GM12873 (cell line): ENCODE measurements at regions not wholly inside any gene's neighbourhood (a gene's known extent, or its start where the extent isn't known, plus 50 kb on each side); places are given as distances from the start of the nearest gene placed in this dataset.

Source experiments
- TF ChIP-seq, protein P1 (sequence below): IDR thresholded peaks from 2 replicates; pipeline ENCODE4 v1.5.1; 2012; ENCODE audit warnings: low read depth, mild to moderate bottlenecking, moderate library complexity, low read length, control low read depth; ENCODE audit not compliant: insufficient read depth; ENCODE audit errors: missing control alignments

DNA sequence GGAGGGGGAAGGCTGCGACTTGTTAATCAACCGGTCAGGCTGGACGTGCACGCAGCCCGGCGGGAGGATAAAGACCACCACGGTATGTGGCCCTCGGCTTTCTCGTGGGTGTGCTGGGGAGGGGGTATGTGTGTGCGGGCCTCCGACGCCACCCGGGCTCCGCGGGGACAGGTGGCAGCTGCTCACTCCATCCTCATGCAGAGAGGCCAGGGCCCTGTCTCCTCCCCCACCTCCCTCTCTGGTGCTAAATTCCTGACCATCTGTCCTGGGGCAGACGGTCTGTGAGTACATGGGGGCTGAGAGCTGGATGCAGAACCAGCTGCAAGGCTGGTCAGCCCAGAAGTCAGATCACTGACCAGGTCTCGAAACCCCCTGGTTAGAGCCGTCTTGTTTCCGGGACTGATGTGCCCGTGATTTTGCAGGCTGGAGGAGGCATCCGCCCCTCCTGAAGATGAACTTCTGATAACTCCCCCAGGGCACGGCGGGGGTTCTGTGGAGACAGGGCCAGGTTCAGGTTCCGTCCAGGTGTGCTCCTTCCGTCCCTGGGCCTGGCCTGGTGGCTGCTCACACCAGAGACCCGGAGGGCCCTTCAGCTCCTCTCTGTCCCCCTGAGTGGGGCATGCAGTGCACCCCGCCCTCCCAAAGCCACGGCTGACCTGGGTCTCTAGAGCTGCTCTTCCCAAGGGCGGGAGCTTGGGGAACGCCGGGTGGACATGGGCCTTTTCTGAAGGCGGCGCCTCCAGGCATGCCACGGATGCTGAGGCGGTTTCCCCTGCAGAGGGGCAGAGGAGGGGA lies 1119.7 kb downstream of the BRD1 start:
- TF ChIP-seq, protein P1, sequence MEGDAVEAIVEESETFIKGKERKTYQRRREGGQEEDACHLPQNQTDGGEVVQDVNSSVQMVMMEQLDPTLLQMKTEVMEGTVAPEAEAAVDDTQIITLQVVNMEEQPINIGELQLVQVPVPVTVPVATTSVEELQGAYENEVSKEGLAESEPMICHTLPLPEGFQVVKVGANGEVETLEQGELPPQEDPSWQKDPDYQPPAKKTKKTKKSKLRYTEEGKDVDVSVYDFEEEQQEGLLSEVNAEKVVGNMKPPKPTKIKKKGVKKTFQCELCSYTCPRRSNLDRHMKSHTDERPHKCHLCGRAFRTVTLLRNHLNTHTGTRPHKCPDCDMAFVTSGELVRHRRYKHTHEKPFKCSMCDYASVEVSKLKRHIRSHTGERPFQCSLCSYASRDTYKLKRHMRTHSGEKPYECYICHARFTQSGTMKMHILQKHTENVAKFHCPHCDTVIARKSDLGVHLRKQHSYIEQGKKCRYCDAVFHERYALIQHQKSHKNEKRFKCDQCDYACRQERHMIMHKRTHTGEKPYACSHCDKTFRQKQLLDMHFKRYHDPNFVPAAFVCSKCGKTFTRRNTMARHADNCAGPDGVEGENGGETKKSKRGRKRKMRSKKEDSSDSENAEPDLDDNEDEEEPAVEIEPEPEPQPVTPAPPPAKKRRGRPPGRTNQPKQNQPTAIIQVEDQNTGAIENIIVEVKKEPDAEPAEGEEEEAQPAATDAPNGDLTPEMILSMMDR, result no peak

DNA sequence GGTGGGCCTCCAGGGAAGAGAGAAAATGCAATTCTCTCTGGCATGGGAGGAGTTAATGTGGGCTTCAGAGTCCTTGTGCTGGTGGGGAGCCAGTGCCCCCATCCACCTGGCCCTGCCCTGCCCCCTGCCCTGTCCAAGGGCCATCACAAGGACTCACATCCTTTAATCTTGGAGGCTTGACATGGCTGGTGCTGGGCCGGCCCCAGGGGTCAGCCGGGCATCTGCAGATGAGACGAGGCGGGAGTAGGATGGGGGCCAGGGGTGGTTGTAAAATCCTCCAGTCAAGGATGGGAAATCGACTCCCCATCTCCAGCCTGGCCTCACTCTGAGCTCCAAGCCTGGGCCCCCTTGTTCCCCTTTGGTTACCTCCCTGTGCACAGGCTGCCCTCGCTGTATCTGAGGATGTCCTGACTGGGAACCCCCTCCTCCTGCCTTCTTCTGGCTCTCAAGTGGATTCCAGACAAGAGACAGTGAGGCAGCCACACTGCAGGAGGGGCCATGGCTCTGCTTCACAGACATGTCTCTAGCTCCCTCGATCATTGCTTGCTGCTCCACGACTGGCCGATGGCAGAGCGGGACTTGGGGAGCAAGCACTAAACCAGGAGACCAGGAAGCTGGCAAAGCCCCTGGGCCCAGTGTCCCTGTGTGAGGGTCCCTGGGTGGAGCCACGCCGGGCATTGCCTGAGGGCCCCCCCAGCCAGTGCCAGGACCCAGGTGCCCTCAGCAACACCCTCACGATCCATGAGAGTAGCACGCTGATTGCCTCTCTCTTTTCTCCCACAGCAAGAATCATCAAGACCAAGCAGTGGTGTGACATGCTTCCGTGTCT lies 1120.5 kb downstream of the BRD1 start:
- TF ChIP-seq, protein P1, result no peak

DNA sequence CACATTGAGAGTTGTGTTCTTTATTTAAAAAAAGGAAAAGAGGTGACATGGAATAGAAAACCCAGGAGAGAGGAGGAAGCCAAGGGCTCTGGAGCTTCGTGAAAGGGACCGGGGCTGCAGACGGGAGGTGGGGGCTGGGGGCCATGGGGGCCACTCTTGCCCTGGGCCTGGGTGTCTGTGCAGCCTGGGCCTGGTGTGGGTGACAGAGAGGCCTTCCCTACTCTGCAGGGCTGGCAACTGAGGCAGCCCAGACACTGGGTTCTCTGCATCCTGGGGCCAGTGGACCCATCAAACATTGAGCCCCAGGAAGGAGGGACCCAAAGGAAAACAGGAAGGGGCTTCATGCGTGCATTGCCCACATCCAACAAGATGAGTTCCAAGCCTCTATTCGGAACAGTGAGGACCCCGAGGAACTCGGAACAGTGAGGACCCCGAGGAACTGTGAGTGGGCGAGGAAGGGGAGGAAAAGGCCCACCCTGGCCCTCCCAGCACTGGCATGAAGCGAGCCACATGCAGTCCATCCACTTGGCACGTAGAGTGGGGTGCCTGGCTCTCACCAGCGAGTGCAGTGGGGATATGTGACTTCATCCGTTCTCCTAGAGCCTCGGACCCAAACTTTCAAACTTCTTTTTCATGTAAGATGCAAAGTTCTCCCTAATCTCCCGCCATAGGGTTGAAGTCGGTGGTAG lies 1121.6 kb downstream of the BRD1 start:
- TF ChIP-seq, protein P1, result no peak

DNA sequence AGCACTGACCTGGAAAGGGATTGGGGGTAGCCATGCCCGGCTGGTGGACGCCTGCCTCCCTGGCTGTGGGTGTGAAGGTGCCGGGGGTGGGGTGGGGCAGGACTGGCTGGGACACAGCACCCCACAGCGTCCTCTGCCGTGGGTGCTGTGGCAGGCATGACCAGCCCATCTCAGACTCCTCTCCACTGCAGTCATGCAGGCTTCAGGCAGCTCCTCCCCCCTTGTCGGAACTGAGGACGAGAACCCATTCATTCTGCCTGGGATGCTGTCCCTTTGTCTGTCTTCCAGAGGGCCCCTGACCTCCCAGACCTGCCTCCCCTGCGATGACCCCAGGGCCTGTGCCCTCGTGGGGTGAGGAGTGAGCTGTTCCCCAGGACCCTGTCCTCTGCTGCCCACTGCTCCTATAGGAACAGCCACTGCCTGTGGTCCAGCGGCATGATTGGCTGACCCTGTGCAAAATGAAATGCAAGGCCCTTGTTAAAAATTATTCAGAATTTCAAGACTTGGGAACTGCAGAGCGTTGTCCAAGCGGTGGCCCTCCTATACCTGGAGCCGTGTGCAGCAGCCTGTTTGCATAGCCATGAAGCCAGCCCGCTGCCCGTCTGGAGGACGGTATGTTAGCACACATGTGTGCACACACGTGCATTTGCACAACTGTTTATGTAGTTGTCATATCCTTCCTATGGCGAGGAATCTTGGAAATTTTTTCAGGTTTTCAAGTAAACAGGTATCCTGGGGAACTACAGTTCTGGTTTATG lies 1122.3 kb downstream of the BRD1 start:
- TF ChIP-seq, protein P1, result no peak

DNA sequence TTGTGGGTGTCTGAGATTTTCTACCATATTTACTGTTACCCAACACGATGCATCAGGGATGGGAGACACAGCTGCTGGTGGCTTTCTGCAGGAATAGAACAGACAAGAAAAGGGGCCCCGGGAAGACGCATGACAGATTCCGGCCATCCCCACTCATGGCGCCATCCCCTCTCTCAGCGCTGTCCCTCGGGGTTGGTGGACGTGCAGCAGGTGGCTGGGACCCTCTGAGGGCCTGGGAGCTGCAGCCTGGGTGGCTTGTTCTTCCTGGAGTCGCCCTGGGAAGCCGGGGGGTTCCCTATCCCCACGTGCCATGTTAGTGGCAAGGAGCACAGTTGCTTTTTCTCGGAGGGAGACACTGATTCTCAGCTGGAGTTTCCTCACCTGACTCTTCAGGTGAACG lies 1123.3 kb downstream of the BRD1 start:
- TF ChIP-seq, protein P1, result no peak

DNA sequence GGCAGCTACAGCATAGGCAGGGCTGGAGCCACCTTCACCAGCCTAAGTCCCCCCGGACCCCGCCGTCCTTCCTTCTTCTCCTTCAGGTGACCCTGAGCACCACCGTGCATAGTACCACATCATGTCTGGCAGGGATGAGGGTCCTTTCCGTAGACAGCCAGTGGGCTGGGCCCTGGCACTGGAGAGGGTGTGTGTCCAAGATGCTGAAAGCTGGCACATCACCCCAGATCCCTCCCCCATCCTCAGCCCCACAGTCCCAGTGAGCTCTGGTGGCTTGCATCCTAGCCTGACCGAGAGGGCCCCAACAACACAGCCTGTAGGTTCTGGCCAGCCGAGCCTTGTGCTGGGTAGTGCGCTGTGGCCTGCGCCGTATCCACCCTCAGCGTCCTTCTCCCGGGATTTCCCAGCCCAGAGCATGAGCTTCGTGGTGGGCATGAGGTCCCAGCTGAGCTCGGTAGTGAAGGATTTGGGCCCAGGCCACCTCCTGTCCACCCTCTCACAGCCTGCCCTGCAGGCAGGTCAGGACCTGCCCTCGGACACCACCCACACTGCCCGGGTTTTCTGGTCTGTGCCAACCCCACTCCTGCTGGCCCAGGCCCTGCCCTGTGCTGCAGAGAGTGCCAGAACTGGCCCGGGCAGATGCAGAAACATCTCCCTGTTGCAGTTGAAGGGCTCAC lies 1124.3 kb downstream of the BRD1 start:
- TF ChIP-seq, protein P1, result no peak
